GM19035 (cell line): ENCODE measurements at regions not wholly inside any gene's neighbourhood (a gene's known extent, or its start where the extent isn't known, plus 50 kb on each side); places are given as distances from the start of the nearest gene placed in this dataset.

Experiments
- ATAC-seq: cut with Tn5 transposase; IDR thresholded peaks from one replicate; pipeline ENCODE4 v1.9.1; 2021; ENCODE audit not compliant: unreplicated experiment

- ATAC-seq: peak; percentile 83
Observed at GRCh38 chr11:115924744-115925567, 420.7 kb upstream of the CADM1 start.

GRCh38 chr11:115922876-115923275 is 418.7 kb upstream of the CADM1 start:
- no peak for ATAC-seq

- no peak for ATAC-seq
Observed at GRCh38 chr11:115921986-115922385, 417.8 kb upstream of the CADM1 start.

- no peak for ATAC-seq
Observed at GRCh38 chr11:115921540-115921939, 417.3 kb upstream of the CADM1 start.

- no peak for ATAC-seq
Observed at GRCh38 chr11:115920841-115921480, 416.7 kb upstream of the CADM1 start.

GRCh38 chr11:115920092-115920461 is 415.9 kb upstream of the CADM1 start:
- ATAC-seq: peak; percentile 28

GRCh38 chr11:115919341-115920091 is 415.3 kb upstream of the CADM1 start:
- peak; percentile 50 for ATAC-seq

GRCh38 chr11:115918576-115918975 is 414.4 kb upstream of the CADM1 start:
- ATAC-seq: no peak

GRCh38 chr11:115916608-115917007 is 412.4 kb upstream of the CADM1 start:
- no peak for ATAC-seq

GRCh38 chr11:115912484-115912945 is 408.3 kb upstream of the CADM1 start:
- ATAC-seq: peak; percentile 61

GRCh38 chr11:115911613-115912346 is 407.6 kb upstream of the CADM1 start:
- ATAC-seq: no peak

GRCh38 chr11:115910379-115910778 is 406.2 kb upstream of the CADM1 start:
- no peak for ATAC-seq

GRCh38 chr11:115906171-115906570 is 402.0 kb upstream of the CADM1 start:
- no peak for ATAC-seq

- ATAC-seq: no peak
Observed at GRCh38 chr11:115905341-115906000, 401.3 kb upstream of the CADM1 start.

- ATAC-seq: no peak
Observed at GRCh38 chr11:115903179-115903578, 399.0 kb upstream of the CADM1 start.

GRCh38 chr11:115901069-115901468 is 396.9 kb upstream of the CADM1 start:
- no peak for ATAC-seq

- ATAC-seq: no peak
Observed at GRCh38 chr11:115900111-115900510, 395.9 kb upstream of the CADM1 start.

- no peak for ATAC-seq
Observed at GRCh38 chr11:115897707-115898106, 393.5 kb upstream of the CADM1 start.

- no peak for ATAC-seq
Observed at GRCh38 chr11:115896084-115896483, 391.9 kb upstream of the CADM1 start.

GRCh38 chr11:115895594-115895993 is 391.4 kb upstream of the CADM1 start:
- no peak for ATAC-seq
